Adipocyte (in vitro differentiated cells): ENCODE measurements at regions not wholly inside any gene's neighbourhood (a gene's known extent, or its start where the extent isn't known, plus 50 kb on each side); places are given as distances from the start of the nearest gene placed in this dataset.
"Not testable (repeated sequence)": the region's sequence is repeated elsewhere in the genome, so short reads cannot be mapped to it uniquely, and the experiment has no call there.

Experiments
- DNase-seq: peaks from one replicate; pipeline ENCODE4 v3.0.0-alpha.2; 2015; ENCODE audit warnings: low read depth
- H3K27me3 ChIP-seq: replicated peaks from 2 replicates; pipeline ENCODE4 v1.7.0; 2013; ENCODE audit warnings: mild to moderate bottlenecking, low read length, moderate library complexity; ENCODE audit not compliant: control insufficient read depth, insufficient read depth
- H3K36me3 ChIP-seq: 2 replicates; pipeline ENCODE4 v1.7.0; 2013; ENCODE audit warnings: low read length, mild to moderate bottlenecking, moderate library complexity; ENCODE audit not compliant: control insufficient read depth, insufficient read depth, severe bottlenecking
- H3K4me1 ChIP-seq: 2 replicates; pipeline ENCODE4 v1.7.0; 2013; ENCODE audit warnings: mild to moderate bottlenecking, low read length, moderate library complexity; ENCODE audit not compliant: control insufficient read depth, insufficient read depth
- H3K4me3 ChIP-seq: 2 replicates; pipeline ENCODE4 v1.7.0; 2013; ENCODE audit warnings: mild to moderate bottlenecking, low read length, moderate library complexity
- H3K9ac ChIP-seq: 2 replicates; pipeline ENCODE4 v1.7.0; 2013; ENCODE audit warnings: mild to moderate bottlenecking, low read length, moderate library complexity
- H3K9me3 ChIP-seq: 2 replicates; pipeline ENCODE4 v1.7.0; 2013; ENCODE audit warnings: mild to moderate bottlenecking, low read length, moderate library complexity; ENCODE audit not compliant: control insufficient read depth

GRCh38 chr5:117131876-117132275 lies 557.3 kb upstream of the SEMA6A start:
- no peaks in the 10 kb centered on the region for H3K27me3 ChIP-seq
- no peak for DNase-seq
- H3K4me1 ChIP-seq = no peaks in the 10 kb centered on the region
- no peak overlapping the region for H3K9ac ChIP-seq
- peaks cover 3% of the 10 kb centered on the region for H3K9me3 ChIP-seq
- no peak overlapping the region for H3K4me3 ChIP-seq
- H3K36me3 ChIP-seq = no peaks in the 10 kb centered on the region

- Histone ChIP-seq H3K9me3 (peaks cover 3% of the 10 kb centered on the region), H3K27me3 (no peaks in the 10 kb centered on the region), H3K36me3 (no peaks in the 10 kb centered on the region), H3K9ac (no peak overlapping the region), H3K4me1 (no peaks in the 10 kb centered on the region), H3K4me3 (no peak overlapping the region)
- DNase-seq = no peak
Measured at GRCh38 chr5:117131048-117131679, 556.5 kb upstream of the SEMA6A start.

- H3K27me3 ChIP-seq = no peaks in the 10 kb centered on the region
- H3K36me3 ChIP-seq = no peaks in the 10 kb centered on the region
- no peak overlapping the region for H3K9ac ChIP-seq
- no peak overlapping the region for H3K4me3 ChIP-seq
- H3K9me3 ChIP-seq = no peaks in the 10 kb centered on the region
- no peak for DNase-seq
- H3K4me1 ChIP-seq = no peaks in the 10 kb centered on the region
Measured at GRCh38 chr5:117118499-117118898, 543.9 kb upstream of the SEMA6A start.

GRCh38 chr5:117117314-117117713 lies 542.7 kb upstream of the SEMA6A start:
- H3K9ac ChIP-seq, H3K9me3 ChIP-seq, H3K36me3 ChIP-seq, H3K27me3 ChIP-seq, H3K4me3 ChIP-seq, DNase-seq, H3K4me1 ChIP-seq: not testable (repeated sequence)

- H3K9ac ChIP-seq = no peak overlapping the region
- H3K9me3 ChIP-seq = no peaks in the 10 kb centered on the region
- no peak for DNase-seq
- H3K4me3 ChIP-seq = no peak overlapping the region
- no peaks in the 10 kb centered on the region for H3K27me3 ChIP-seq
- no peaks in the 10 kb centered on the region for H3K4me1 ChIP-seq
- H3K36me3 ChIP-seq = no peaks in the 10 kb centered on the region
Measured at GRCh38 chr5:117110548-117110947, 535.9 kb upstream of the SEMA6A start.

- Histone ChIP-seq H3K4me3 (no peak overlapping the region), H3K4me1 (no peaks in the 10 kb centered on the region), H3K9ac (no peak overlapping the region), H3K9me3 (no peaks in the 10 kb centered on the region), H3K36me3 (no peaks in the 10 kb centered on the region), H3K27me3 (no peaks in the 10 kb centered on the region)
- no peak for DNase-seq
Measured at GRCh38 chr5:117107859-117108258, 533.2 kb upstream of the SEMA6A start.

GRCh38 chr5:117103703-117104102 lies 529.1 kb upstream of the SEMA6A start:
- Histone ChIP-seq H3K4me1 (no peaks in the 10 kb centered on the region), H3K36me3 (no peaks in the 10 kb centered on the region), H3K27me3 (no peaks in the 10 kb centered on the region), H3K9ac (no peak overlapping the region), H3K9me3 (no peaks in the 10 kb centered on the region), H3K4me3 (no peak overlapping the region)
- no peak for DNase-seq

- no peaks in the 10 kb centered on the region for H3K9me3 ChIP-seq
Measured at GRCh38 chr5:117102591-117102990, 528.0 kb upstream of the SEMA6A start.

GRCh38 chr5:117100176-117100575 lies 525.6 kb upstream of the SEMA6A start:
- Histone ChIP-seq H3K27me3 (no peaks in the 10 kb centered on the region), H3K36me3 (no peaks in the 10 kb centered on the region), H3K9ac (no peak overlapping the region), H3K4me3 (no peak overlapping the region), H3K9me3 (no peaks in the 10 kb centered on the region), H3K4me1 (no peaks in the 10 kb centered on the region)
- no peak for DNase-seq

More at GRCh38 chr5:117102591-117102990, 528.0 kb upstream of the SEMA6A start:
- Histone ChIP-seq H3K36me3 (no peaks in the 10 kb centered on the region), H3K4me3 (no peak overlapping the region), H3K4me1 (no peaks in the 10 kb centered on the region), H3K27me3 (no peaks in the 10 kb centered on the region), H3K9ac (no peak overlapping the region)
- no peak for DNase-seq

GRCh38 chr5:117098094-117098493 lies 523.5 kb upstream of the SEMA6A start:
- no peaks in the 10 kb centered on the region for H3K27me3 ChIP-seq
- H3K4me3 ChIP-seq = no peak overlapping the region
- no peaks in the 10 kb centered on the region for H3K36me3 ChIP-seq
- H3K4me1 ChIP-seq = no peaks in the 10 kb centered on the region
- no peak for DNase-seq
- no peak overlapping the region for H3K9ac ChIP-seq
- no peaks in the 10 kb centered on the region for H3K9me3 ChIP-seq

- Histone ChIP-seq H3K4me3 (no peak overlapping the region), H3K27me3 (no peaks in the 10 kb centered on the region), H3K9me3 (no peaks in the 10 kb centered on the region), H3K36me3 (no peaks in the 10 kb centered on the region), H3K9ac (no peak overlapping the region), H3K4me1 (no peaks in the 10 kb centered on the region)
- DNase-seq = no peak
Measured at GRCh38 chr5:117095346-117096332, 521.0 kb upstream of the SEMA6A start.
